ENCODE measurements at regions not wholly inside any gene's neighbourhood (a gene's known extent, or its start where the extent isn't known, plus 50 kb on each side); places are given as distances from the start of the nearest gene placed in this dataset.

GRCh38 chr14:101123618-101124510 lies 220.3 kb upstream of the RTL1 start:
- DNase-seq: no peak

GRCh38 chr14:101124815-101125214 lies 221.3 kb upstream of the RTL1 start:
- no peak for DNase-seq

- DNase-seq: no peak
These were observed 221.8 kb upstream of the RTL1 start for GRCh38 chr14:101125313-101125712.

- no peak for DNase-seq
These were observed 222.5 kb upstream of the RTL1 start for GRCh38 chr14:101125719-101126651.

- no peak for DNase-seq
These were observed 223.2 kb upstream of the RTL1 start for GRCh38 chr14:101126731-101127130.

GRCh38 chr14:101127224-101127623 lies 223.7 kb upstream of the RTL1 start:
- no peak for DNase-seq

GRCh38 chr14:101128478-101129321 lies 225.2 kb upstream of the RTL1 start:
- no peak for DNase-seq

- no peak for DNase-seq
These were observed 226.1 kb upstream of the RTL1 start for GRCh38 chr14:101129521-101130167.

- no peak for DNase-seq
These were observed 227.3 kb upstream of the RTL1 start for GRCh38 chr14:101130861-101131260.

- DNase-seq: no peak
These were observed 228.0 kb upstream of the RTL1 start for GRCh38 chr14:101131451-101131916.

GRCh38 chr14:101132051-101132571 lies 228.6 kb upstream of the RTL1 start:
- no peak for DNase-seq

GRCh38 chr14:101132588-101132987 lies 229.1 kb upstream of the RTL1 start:
- no peak for DNase-seq

- DNase-seq: no peak
These were observed 229.5 kb upstream of the RTL1 start for GRCh38 chr14:101133068-101133467.

- no peak for DNase-seq
These were observed 230.7 kb upstream of the RTL1 start for GRCh38 chr14:101134161-101134631.

- no peak for DNase-seq
These were observed 231.4 kb upstream of the RTL1 start for GRCh38 chr14:101134851-101135433.

GRCh38 chr14:101135796-101136742 lies 232.5 kb upstream of the RTL1 start:
- DNase-seq: no peak

- DNase-seq: no peak
These were observed 233.7 kb upstream of the RTL1 start for GRCh38 chr14:101137234-101137633.

- DNase-seq: no peak
These were observed 244.3 kb upstream of the RTL1 start for GRCh38 chr14:101147848-101148247.

- no peak for DNase-seq
These were observed 246.6 kb upstream of the RTL1 start for GRCh38 chr14:101150039-101150610.

Measured in CD4-positive, alpha-beta T cell treated with Interleukin-17A for 1 hour (primary cell).